ENCODE measurements at regions not wholly inside any gene's neighbourhood (a gene's known extent, or its start where the extent isn't known, plus 50 kb on each side); places are given as distances from the start of the nearest gene placed in this dataset.

- Histone ChIP-seq H3K79me2 (ENCODE audit: control insufficient read depth, low read length) (no peaks in the 10 kb centered on the region), H3K9me2 (replicated peaks; ENCODE audit: control insufficient read depth, low read length) (no peaks in the 10 kb centered on the region), H3F3A (ENCODE audit: control insufficient read depth, insufficient read depth) (no peaks in the 10 kb centered on the region), H3K4me3 (ENCODE audit: low read length) (no peak overlapping the region), H3K9me3 (ENCODE audit: control insufficient read depth, insufficient read depth, low read length) (no peaks in the 10 kb centered on the region), H3K4me2 (ENCODE audit: low read length) (no peak overlapping the region), H4K20me1 (ENCODE audit: control insufficient read depth, insufficient read depth, low read depth, low read length) (no peaks in the 10 kb centered on the region), H3K36me3 (ENCODE audit: control insufficient read depth, low read length) (no peaks in the 10 kb centered on the region), H3K27ac (ENCODE audit: low read depth, low read length) (no peak overlapping the region), H3K4me1 (ENCODE audit: control insufficient read depth, low read length) (no peaks in the 10 kb centered on the region), H3K27me3 (ENCODE audit: control insufficient read depth, low read length) (no peaks in the 10 kb centered on the region)
- TF ChIP-seq CTCF (IDR thresholded peaks at IDR 0.05; ENCODE audit: low read depth, low read length, poor library complexity, severe bottlenecking) (no peak), EZH2phosphoT487 (IDR thresholded peaks at IDR 0.05; ENCODE audit: borderline replicate concordance, low read length) (no peak)
Measured at GRCh38 chr18:65215865-65216466, 534.8 kb upstream of the CDH7 start.

GRCh38 chr18:65214456-65214855 lies 536.4 kb upstream of the CDH7 start:
- no peak overlapping the region for H3K4me2 ChIP-seq (ENCODE audit: low read length)
- TF ChIP-seq CTCF (IDR thresholded peaks at IDR 0.05; ENCODE audit: low read depth, low read length, poor library complexity, severe bottlenecking) (no peak), EZH2phosphoT487 (IDR thresholded peaks at IDR 0.05; ENCODE audit: borderline replicate concordance, low read length) (no peak)
- no peaks in the 10 kb centered on the region for H3K9me3 ChIP-seq (ENCODE audit: control insufficient read depth, insufficient read depth, low read length)
- no peaks in the 10 kb centered on the region for H3F3A ChIP-seq (ENCODE audit: control insufficient read depth, insufficient read depth)
- no peak overlapping the region for H3K27ac ChIP-seq (ENCODE audit: low read depth, low read length)
- H3K4me1 ChIP-seq (ENCODE audit: control insufficient read depth, low read length): no peaks in the 10 kb centered on the region
- no peaks in the 10 kb centered on the region for H4K20me1 ChIP-seq (ENCODE audit: control insufficient read depth, insufficient read depth, low read depth, low read length)
- H3K4me3 ChIP-seq (ENCODE audit: low read length): no peak overlapping the region
- H3K36me3 ChIP-seq (ENCODE audit: control insufficient read depth, low read length): no peaks in the 10 kb centered on the region
- H3K9me2 ChIP-seq (replicated peaks; ENCODE audit: control insufficient read depth, low read length): no peaks in the 10 kb centered on the region
- no peaks in the 10 kb centered on the region for H3K27me3 ChIP-seq (ENCODE audit: control insufficient read depth, low read length)
- no peaks in the 10 kb centered on the region for H3K79me2 ChIP-seq (ENCODE audit: control insufficient read depth, low read length)

- H4K20me1 ChIP-seq (ENCODE audit: control insufficient read depth, insufficient read depth, low read depth, low read length): no peaks in the 10 kb centered on the region
- H3F3A ChIP-seq (ENCODE audit: control insufficient read depth, insufficient read depth): no peaks in the 10 kb centered on the region
- no peaks in the 10 kb centered on the region for H3K9me2 ChIP-seq (replicated peaks; ENCODE audit: control insufficient read depth, low read length)
Measured at GRCh38 chr18:65206551-65207260, 544.1 kb upstream of the CDH7 start.

More at GRCh38 chr18:65206551-65207260, 544.1 kb upstream of the CDH7 start:
- Histone ChIP-seq H3K4me2 (ENCODE audit: low read length) (no peak overlapping the region), H3K36me3 (ENCODE audit: control insufficient read depth, low read length) (no peaks in the 10 kb centered on the region), H3K4me3 (ENCODE audit: low read length) (no peak overlapping the region), H3K27ac (ENCODE audit: low read depth, low read length) (no peak overlapping the region), H3K79me2 (ENCODE audit: control insufficient read depth, low read length) (no peaks in the 10 kb centered on the region), H3K27me3 (ENCODE audit: control insufficient read depth, low read length) (no peaks in the 10 kb centered on the region), H3K4me1 (ENCODE audit: control insufficient read depth, low read length) (no peaks in the 10 kb centered on the region), H3K9me3 (ENCODE audit: control insufficient read depth, insufficient read depth, low read length) (no peaks in the 10 kb centered on the region; the same call in 1 of the 2 replicates)
- TF ChIP-seq CTCF (IDR thresholded peaks at IDR 0.05; ENCODE audit: low read depth, low read length, poor library complexity, severe bottlenecking) (no peak), EZH2phosphoT487 (IDR thresholded peaks at IDR 0.05; ENCODE audit: borderline replicate concordance, low read length) (no peak)
